ENCODE measurements at regions not wholly inside any gene's neighbourhood (a gene's known extent, or its start where the extent isn't known, plus 50 kb on each side); places are given as distances from the start of the nearest gene placed in this dataset.

GRCh38 chr13:64546371-64546770 lies 2683.8 kb downstream of the PCDH9 start:
- no peak for DNase-seq (ENCODE audit: low spot score)
- H3K9me3 ChIP-seq, result no peaks in the 10 kb centered on the region
- H3K4me3 ChIP-seq, result no peak overlapping the region
- no peak overlapping the region for H3K27ac ChIP-seq
- no peaks in the 10 kb centered on the region for H3K4me1 ChIP-seq
- H3K36me3 ChIP-seq, result no peaks in the 10 kb centered on the region
- TF ChIP-seq CTCF (IDR thresholded peaks at IDR 0.05), result no peak
- no peaks in the 10 kb centered on the region for H3K27me3 ChIP-seq

- no peaks in the 10 kb centered on the region for H3K9me3 ChIP-seq
- DNase-seq (ENCODE audit: low spot score), result no peak
- no peak overlapping the region for H3K27ac ChIP-seq
- no peaks in the 10 kb centered on the region for H3K27me3 ChIP-seq
- TF ChIP-seq CTCF (IDR thresholded peaks at IDR 0.05), result no peak
- H3K36me3 ChIP-seq, result no peaks in the 10 kb centered on the region
- H3K4me3 ChIP-seq, result no peak overlapping the region
- H3K4me1 ChIP-seq, result no peaks in the 10 kb centered on the region
These were observed 2689.2 kb downstream of the PCDH9 start for GRCh38 chr13:64540976-64541375.

GRCh38 chr13:64540468-64540867 lies 2689.7 kb downstream of the PCDH9 start:
- no peak for DNase-seq (ENCODE audit: low spot score)
- no peak for TF ChIP-seq CTCF (IDR thresholded peaks at IDR 0.05)
- H3K4me3 ChIP-seq, result no peak overlapping the region
- H3K9me3 ChIP-seq, result no peaks in the 10 kb centered on the region
- H3K27me3 ChIP-seq, result no peaks in the 10 kb centered on the region
- H3K27ac ChIP-seq, result no peak overlapping the region
- H3K36me3 ChIP-seq, result no peaks in the 10 kb centered on the region
- no peaks in the 10 kb centered on the region for H3K4me1 ChIP-seq

GRCh38 chr13:64538711-64539110 lies 2691.4 kb downstream of the PCDH9 start:
- H3K36me3 ChIP-seq, result no peaks in the 10 kb centered on the region
- H3K4me3 ChIP-seq, result no peak overlapping the region
- no peaks in the 10 kb centered on the region for H3K4me1 ChIP-seq
- TF ChIP-seq CTCF (IDR thresholded peaks at IDR 0.05), result no peak
- no peak for DNase-seq (ENCODE audit: low spot score)
- H3K27ac ChIP-seq, result no peak overlapping the region
- no peaks in the 10 kb centered on the region for H3K27me3 ChIP-seq
- H3K9me3 ChIP-seq, result no peaks in the 10 kb centered on the region

- H3K4me1 ChIP-seq, result no peaks in the 10 kb centered on the region
- H3K4me3 ChIP-seq, result no peak overlapping the region
- TF ChIP-seq CTCF (IDR thresholded peaks at IDR 0.05), result no peak
- H3K9me3 ChIP-seq, result no peaks in the 10 kb centered on the region
- H3K27me3 ChIP-seq, result no peaks in the 10 kb centered on the region
- H3K36me3 ChIP-seq, result no peaks in the 10 kb centered on the region
- DNase-seq (ENCODE audit: low spot score), result no peak
- H3K27ac ChIP-seq, result no peak overlapping the region
These were observed 2695.8 kb downstream of the PCDH9 start for GRCh38 chr13:64534302-64534701.

GRCh38 chr13:64531400-64531799 lies 2698.7 kb downstream of the PCDH9 start:
- Histone ChIP-seq H3K36me3 (no peaks in the 10 kb centered on the region), H3K27me3 (no peaks in the 10 kb centered on the region), H3K4me1 (no peaks in the 10 kb centered on the region), H3K27ac (no peak overlapping the region), H3K4me3 (no peak overlapping the region), H3K9me3 (no peaks in the 10 kb centered on the region)
- DNase-seq (ENCODE audit: low spot score), result no peak
- no peak for TF ChIP-seq CTCF (IDR thresholded peaks at IDR 0.05)
